GM04503 (cell line): ENCODE measurements at regions not wholly inside any gene's neighbourhood (a gene's known extent, or its start where the extent isn't known, plus 50 kb on each side); places are given as distances from the start of the nearest gene placed in this dataset.
A peak's percentile ranks its signal among the peaks of the same experiment; 100 is the strongest.

Experiments
- DNase-seq: peaks from one replicate; pipeline ENCODE4 v3.0.0-alpha.2; 2012; ENCODE audit warnings: low read depth

- no peak for DNase-seq
Observed at GRCh38 chr21:25139414-25139813, 467.9 kb downstream of the MRPL39 start.

- DNase-seq: peak; percentile 8
Observed at GRCh38 chr21:25133939-25134338, 473.3 kb downstream of the MRPL39 start.

- DNase-seq: no peak
Observed at GRCh38 chr21:25127811-25128210, 479.5 kb downstream of the MRPL39 start.

- DNase-seq: no peak
Observed at GRCh38 chr21:25127007-25127406, 480.3 kb downstream of the MRPL39 start.

GRCh38 chr21:25126564-25126963, 480.7 kb downstream of the MRPL39 start:
- DNase-seq: no peak

- DNase-seq: no peak
Observed at GRCh38 chr21:25118648-25119047, 488.6 kb downstream of the MRPL39 start.

GRCh38 chr21:25115021-25115420, 492.3 kb downstream of the MRPL39 start:
- no peak for DNase-seq

GRCh38 chr21:25107708-25108107, 499.6 kb downstream of the MRPL39 start:
- peak; percentile 5 for DNase-seq

- no peak for DNase-seq
Observed at GRCh38 chr21:25103500-25104207, 503.6 kb downstream of the MRPL39 start.

GRCh38 chr21:25097648-25098047, 509.6 kb downstream of the MRPL39 start:
- no peak for DNase-seq

- DNase-seq: no peak
Observed at GRCh38 chr21:25094695-25095094, 512.6 kb downstream of the MRPL39 start.

GRCh38 chr21:25092441-25093011, 514.8 kb downstream of the MRPL39 start:
- DNase-seq: no peak

GRCh38 chr21:25081096-25081495, 526.2 kb downstream of the MRPL39 start:
- DNase-seq: no peak

GRCh38 chr21:25080661-25081060, 526.6 kb downstream of the MRPL39 start:
- DNase-seq: no peak

- no peak for DNase-seq
Observed at GRCh38 chr21:25080141-25080540, 527.1 kb downstream of the MRPL39 start.

- DNase-seq: no peak
Observed at GRCh38 chr21:25079053-25079452, 528.2 kb downstream of the MRPL39 start.

GRCh38 chr21:25062061-25062460, 545.2 kb downstream of the MRPL39 start:
- DNase-seq: no peak

GRCh38 chr21:25054689-25055088, 552.6 kb downstream of the MRPL39 start:
- no peak for DNase-seq

GRCh38 chr21:25039461-25040380, 567.6 kb downstream of the MRPL39 start:
- DNase-seq: no peak

GRCh38 chr21:25036775-25037174, 570.5 kb downstream of the MRPL39 start:
- DNase-seq: no peak

- DNase-seq: no peak
Observed at GRCh38 chr21:25031750-25032149, 575.5 kb downstream of the MRPL39 start.

- DNase-seq: no peak
Observed at GRCh38 chr21:25029580-25029979, 577.7 kb downstream of the MRPL39 start.

GRCh38 chr21:25025596-25025995, 581.7 kb downstream of the MRPL39 start:
- DNase-seq: no peak
